Ectodermal cell (in vitro differentiated cells): ENCODE measurements at regions not wholly inside any gene's neighbourhood (a gene's known extent, or its start where the extent isn't known, plus 50 kb on each side); places are given as distances from the start of the nearest gene placed in this dataset.

Experiments used
- H3K27ac ChIP-seq: 2 replicates; pipeline ENCODE4 v1.7.0; 2013; ENCODE audit warnings: mild to moderate bottlenecking, low read depth, low read length; ENCODE audit not compliant: insufficient read depth, poor library complexity, severe bottlenecking
- H3K27me3 ChIP-seq: 2 replicates; pipeline ENCODE4 v1.7.0; 2013; ENCODE audit warnings: mild to moderate bottlenecking, low read length; ENCODE audit not compliant: insufficient read depth, control insufficient read depth, poor library complexity, severe bottlenecking
- H3K36me3 ChIP-seq: one replicate; pipeline ENCODE4 v1.7.0; 2013; ENCODE audit warnings: low read length; ENCODE audit not compliant: control insufficient read depth, insufficient read depth
- H3K4me1 ChIP-seq: one replicate; pipeline ENCODE4 v1.7.0; 2013; ENCODE audit warnings: low read length; ENCODE audit not compliant: control insufficient read depth, insufficient read depth
- H3K4me3 ChIP-seq: 2 replicates; pipeline ENCODE4 v1.7.0; 2013; ENCODE audit warnings: low read depth, low read length, control low read depth; ENCODE audit not compliant: insufficient read depth
- H3K9me3 ChIP-seq: 2 replicates; pipeline ENCODE4 v1.7.0; 2013; ENCODE audit warnings: mild to moderate bottlenecking, low read length, moderate library complexity; ENCODE audit not compliant: control insufficient read depth
- WGBS, 2 experiments: methylation state at CpG; one replicate each; pipeline ENCODE4 v1.1.7; 2013; ENCODE audit warnings: missing lambda C conversion rate in 2 of 2; 5-methylcytosine and 5-hydroxymethylcytosine counted together

DNA sequence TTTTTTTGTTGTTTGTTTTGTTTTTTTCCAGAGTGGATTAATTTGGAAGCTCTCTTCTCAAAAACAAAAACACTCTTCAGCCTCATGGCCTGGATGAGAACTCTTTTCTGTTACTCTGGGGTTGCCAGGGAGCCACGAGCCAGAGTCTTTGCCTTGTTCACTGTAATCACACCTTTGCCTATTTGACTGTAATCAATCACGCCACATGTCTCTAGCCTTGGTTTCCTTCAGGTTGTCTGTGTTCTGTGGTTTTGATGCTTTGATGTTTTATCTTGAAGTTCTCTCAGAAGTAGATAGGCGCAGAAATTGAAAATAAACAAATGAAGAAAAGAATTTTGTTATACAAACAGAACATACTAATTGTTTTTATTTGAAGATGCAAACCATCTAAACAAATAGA lies 62.3 kb upstream of the IGF1R start:
- WGBS, 2 experiments = 87 to 92% methylated on average over 2 to 3 of the region's 3 CpGs
- no peaks in the 10 kb centered on the region for H3K9me3 ChIP-seq
- no peak overlapping the region for H3K4me3 ChIP-seq
- no peaks in the 10 kb centered on the region for H3K4me1 ChIP-seq
- H3K27ac ChIP-seq = no peak overlapping the region
- H3K36me3 ChIP-seq = no peaks in the 10 kb centered on the region
- no peaks in the 10 kb centered on the region for H3K27me3 ChIP-seq

DNA sequence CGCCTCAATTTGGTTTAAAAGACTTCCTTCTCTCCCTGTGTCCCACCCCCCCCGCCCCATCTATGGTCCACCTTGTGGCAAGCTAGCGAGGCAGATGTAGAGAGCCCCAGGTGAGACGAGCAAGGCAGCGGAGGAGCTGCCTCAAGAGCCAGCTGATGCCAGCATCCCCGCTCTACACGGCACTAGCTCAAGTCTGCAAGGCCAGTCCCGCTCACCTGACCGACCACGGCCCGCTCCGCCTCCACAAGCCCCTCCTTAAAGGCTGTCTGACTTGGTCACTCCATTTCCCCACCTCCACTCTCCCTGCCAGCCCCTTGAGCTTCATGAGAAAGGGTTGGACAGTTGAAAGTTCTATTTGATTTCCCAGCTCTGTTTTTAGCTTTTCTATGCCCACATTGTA lies 56.2 kb upstream of the IGF1R start:
- Histone ChIP-seq H3K4me3 (no peak overlapping the region), H3K27ac (no peak overlapping the region), H3K9me3 (no peaks in the 10 kb centered on the region), H3K4me1 (no peaks in the 10 kb centered on the region), H3K27me3 (no peaks in the 10 kb centered on the region), H3K36me3 (no peaks in the 10 kb centered on the region)
- WGBS, 2 experiments = 89 to 94% methylated on average over 12 of the region's 12 CpGs

DNA sequence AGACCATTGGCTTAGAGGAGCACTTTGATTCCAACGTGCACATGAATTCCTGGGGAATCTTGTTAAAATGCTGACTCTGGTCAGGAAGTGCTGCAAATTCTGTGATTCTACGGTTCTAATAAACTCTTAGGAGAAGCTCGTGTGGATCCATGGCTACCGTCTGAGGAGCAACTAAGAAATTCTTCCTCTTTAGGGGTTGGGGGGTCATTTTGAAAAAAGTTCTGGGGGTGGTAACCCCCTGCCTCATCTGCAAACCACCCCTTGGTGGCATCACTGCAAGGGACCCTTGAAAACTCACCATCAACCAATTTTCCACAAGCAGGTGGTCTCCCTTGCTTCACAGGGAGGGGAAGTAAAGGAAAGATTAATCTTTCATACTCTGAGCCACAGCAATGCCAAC lies 52.2 kb upstream of the IGF1R start:
- no peaks in the 10 kb centered on the region for H3K9me3 ChIP-seq
- H3K27ac ChIP-seq = no peak overlapping the region
- no peaks in the 10 kb centered on the region for H3K27me3 ChIP-seq
- WGBS, 2 experiments = 87 to 97% methylated on average over 4 of the region's 4 CpGs
- H3K4me3 ChIP-seq = no peak overlapping the region
- H3K4me1 ChIP-seq = peaks cover 17% of the 10 kb centered on the region
- H3K36me3 ChIP-seq = no peaks in the 10 kb centered on the region

GRCh38 chr15:98596885-98597392 lies 51.4 kb upstream of the IGF1R start:
- Histone ChIP-seq H3K27ac (no peak overlapping the region), H3K27me3 (no peaks in the 10 kb centered on the region), H3K9me3 (no peaks in the 10 kb centered on the region), H3K36me3 (no peaks in the 10 kb centered on the region), H3K4me1 (peaks cover 17% of the 10 kb centered on the region), H3K4me3 (no peak overlapping the region)
- 91 to 92% methylated on average over 5 to 6 of the region's 6 CpGs for WGBS, 2 experiments

- Histone ChIP-seq H3K4me1 (peaks cover 17% of the 10 kb centered on the region), H3K36me3 (no peaks in the 10 kb centered on the region), H3K4me3 (no peak overlapping the region), H3K9me3 (no peaks in the 10 kb centered on the region), H3K27ac (no peak overlapping the region), H3K27me3 (no peaks in the 10 kb centered on the region)
- WGBS, 2 experiments = 37 to 43% methylated on average over 4 of the region's 4 CpGs
Observed at GRCh38 chr15:98597666-98598065, 50.7 kb upstream of the IGF1R start.
